ENCODE measurements at regions not wholly inside any gene's neighbourhood (a gene's known extent, or its start where the extent isn't known, plus 50 kb on each side); places are given as distances from the start of the nearest gene placed in this dataset.

DNA sequence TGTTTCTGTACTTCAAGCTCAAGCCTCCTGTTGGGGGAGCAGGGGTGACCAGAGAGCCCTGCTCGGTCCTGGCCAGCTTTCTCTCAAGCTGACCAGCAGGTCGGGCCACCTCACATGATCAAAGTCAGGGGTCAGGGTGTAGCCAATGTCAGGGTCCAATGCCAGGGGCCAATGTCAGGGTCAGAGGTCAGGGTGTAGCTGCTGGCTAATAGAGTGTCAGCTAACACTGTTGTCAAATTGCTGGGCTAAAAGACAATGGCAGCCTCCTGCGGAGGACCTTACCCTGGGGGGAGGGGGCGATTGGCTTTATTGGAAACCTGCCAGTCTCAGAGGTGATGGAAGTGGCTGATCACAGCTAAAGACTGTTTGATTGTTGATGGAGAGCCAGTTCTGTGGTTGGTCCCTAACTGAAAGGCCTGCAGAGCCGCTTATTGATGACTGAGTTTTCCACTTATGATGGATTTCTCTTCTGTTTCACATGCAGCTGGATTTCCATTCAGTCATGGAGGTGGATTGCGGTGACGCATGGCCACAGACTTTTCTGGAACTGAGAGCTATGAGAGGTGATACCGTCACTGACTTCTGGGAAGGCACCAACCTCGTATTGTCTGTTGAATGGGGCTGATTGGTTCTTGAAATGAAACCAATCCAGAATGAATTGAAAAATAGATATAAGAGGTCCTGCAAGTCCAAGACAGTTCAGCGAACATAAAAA lies 97.4 kb upstream of the ZFHX3 start (continued):
- TF ChIP-seq, protein P1, sequence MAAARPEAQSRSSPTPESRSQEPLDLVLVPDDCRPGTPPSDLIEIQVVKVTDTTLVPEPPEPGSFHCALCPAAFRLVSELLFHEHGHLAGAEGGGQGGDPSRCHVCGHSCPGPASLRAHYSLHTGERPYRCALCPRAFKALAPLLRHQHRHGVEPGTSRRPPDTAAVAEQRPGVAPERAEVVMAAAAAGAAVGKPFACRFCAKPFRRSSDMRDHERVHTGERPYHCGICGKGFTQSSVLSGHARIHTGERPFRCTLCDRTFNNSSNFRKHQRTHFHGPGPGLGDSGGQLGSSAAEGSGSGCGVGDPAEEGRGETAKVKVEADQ (CRISPR knock-in tag; IDR thresholded peaks at IDR 0.05; ENCODE audit: borderline replicate concordance) = no peak
- TF ChIP-seq AHDC1 (CRISPR knock-in tag; IDR thresholded peaks at IDR 0.05; ENCODE audit: borderline replicate concordance) (no peak), ZNF747 (CRISPR knock-in tag; IDR thresholded peaks at IDR 0.05; ENCODE audit: borderline replicate concordance) (no peak)
- TF ChIP-seq, protein P2, sequence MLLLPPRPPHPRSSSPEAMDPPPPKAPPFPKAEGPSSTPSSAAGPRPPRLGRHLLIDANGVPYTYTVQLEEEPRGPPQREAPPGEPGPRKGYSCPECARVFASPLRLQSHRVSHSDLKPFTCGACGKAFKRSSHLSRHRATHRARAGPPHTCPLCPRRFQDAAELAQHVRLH (CRISPR knock-in tag; IDR thresholded peaks at IDR 0.05; ENCODE audit: borderline replicate concordance, low read depth) = no peak

All from HepG2 (cell line).